ENCODE measurements at regions not wholly inside any gene's neighbourhood (a gene's known extent, or its start where the extent isn't known, plus 50 kb on each side); places are given as distances from the start of the nearest gene placed in this dataset.
"Not testable (repeated sequence)": the region's sequence is repeated elsewhere in the genome, so short reads cannot be mapped to it uniquely, and the experiment has no call there.

GRCh38 chr4:66554826-66555225 is 884.5 kb upstream of the EPHA5 start:
- Histone ChIP-seq H3K9ac (ENCODE audit: low read depth, low read length, poor library complexity, severe bottlenecking) (no peak overlapping the region), H3K79me2 (ENCODE audit: insufficient read depth, low read length) (no peaks in the 10 kb centered on the region), H3K4me3 (ENCODE audit: low read length, poor library complexity, severe bottlenecking) (no peak overlapping the region), H3K4me2 (ENCODE audit: low read depth, low read length, poor library complexity, severe bottlenecking) (no peak overlapping the region), H3K9me3 (ENCODE audit: insufficient read depth, low read depth, low read length) (no peaks in the 10 kb centered on the region), H4K20me1 (ENCODE audit: insufficient read depth, low read length, poor library complexity, severe bottlenecking) (no peaks in the 10 kb centered on the region), H2AFZ (ENCODE audit: low read length) (no peak overlapping the region), H3K4me1 (ENCODE audit: insufficient read depth, low read length, poor library complexity, severe bottlenecking) (peaks cover 5% of the 10 kb centered on the region), H3K27me3 (ENCODE audit: insufficient read depth, low read length, poor library complexity, severe bottlenecking) (no peaks in the 10 kb centered on the region), H3F3A (ENCODE audit: low read depth) (no peaks in the 10 kb centered on the region), H3K9me2 (replicated peaks; ENCODE audit: low read depth, low read length) (no peaks in the 10 kb centered on the region), H3K36me3 (ENCODE audit: insufficient read depth, low read length) (no peaks in the 10 kb centered on the region)
- no peak for TF ChIP-seq EZH2phosphoT487 (IDR thresholded peaks at IDR 0.05; ENCODE audit: borderline replicate concordance)
- TF ChIP-seq, protein P1, sequence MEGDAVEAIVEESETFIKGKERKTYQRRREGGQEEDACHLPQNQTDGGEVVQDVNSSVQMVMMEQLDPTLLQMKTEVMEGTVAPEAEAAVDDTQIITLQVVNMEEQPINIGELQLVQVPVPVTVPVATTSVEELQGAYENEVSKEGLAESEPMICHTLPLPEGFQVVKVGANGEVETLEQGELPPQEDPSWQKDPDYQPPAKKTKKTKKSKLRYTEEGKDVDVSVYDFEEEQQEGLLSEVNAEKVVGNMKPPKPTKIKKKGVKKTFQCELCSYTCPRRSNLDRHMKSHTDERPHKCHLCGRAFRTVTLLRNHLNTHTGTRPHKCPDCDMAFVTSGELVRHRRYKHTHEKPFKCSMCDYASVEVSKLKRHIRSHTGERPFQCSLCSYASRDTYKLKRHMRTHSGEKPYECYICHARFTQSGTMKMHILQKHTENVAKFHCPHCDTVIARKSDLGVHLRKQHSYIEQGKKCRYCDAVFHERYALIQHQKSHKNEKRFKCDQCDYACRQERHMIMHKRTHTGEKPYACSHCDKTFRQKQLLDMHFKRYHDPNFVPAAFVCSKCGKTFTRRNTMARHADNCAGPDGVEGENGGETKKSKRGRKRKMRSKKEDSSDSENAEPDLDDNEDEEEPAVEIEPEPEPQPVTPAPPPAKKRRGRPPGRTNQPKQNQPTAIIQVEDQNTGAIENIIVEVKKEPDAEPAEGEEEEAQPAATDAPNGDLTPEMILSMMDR (conservative IDR thresholded peaks at IDR 0.05; ENCODE audit: low read length): no peak

- H3K4me3 ChIP-seq (ENCODE audit: low read length, poor library complexity, severe bottlenecking); H3K36me3 ChIP-seq (ENCODE audit: insufficient read depth, low read length); H3K27me3 ChIP-seq (ENCODE audit: insufficient read depth, low read length, poor library complexity, severe bottlenecking): not testable (repeated sequence)
Measured at GRCh38 chr4:66545301-66545700, 875.0 kb upstream of the EPHA5 start.

GRCh38 chr4:66544281-66544680 is 874.0 kb upstream of the EPHA5 start:
- H3K4me3 ChIP-seq (ENCODE audit: low read length, poor library complexity, severe bottlenecking): no peak overlapping the region
- H3K9me3 ChIP-seq (ENCODE audit: insufficient read depth, low read depth, low read length): no peaks in the 10 kb centered on the region
- H2AFZ ChIP-seq (ENCODE audit: low read length): no peak overlapping the region
- no peaks in the 10 kb centered on the region for H3F3A ChIP-seq (ENCODE audit: low read depth)
- H3K4me1 ChIP-seq (ENCODE audit: insufficient read depth, low read length, poor library complexity, severe bottlenecking): no peaks in the 10 kb centered on the region
- TF ChIP-seq EZH2phosphoT487 (IDR thresholded peaks at IDR 0.05; ENCODE audit: borderline replicate concordance): no peak
- TF ChIP-seq, protein P1 (conservative IDR thresholded peaks at IDR 0.05; ENCODE audit: low read length): no peak
- no peaks in the 10 kb centered on the region for H3K36me3 ChIP-seq (ENCODE audit: insufficient read depth, low read length)
- no peaks in the 10 kb centered on the region for H3K9me2 ChIP-seq (replicated peaks; ENCODE audit: low read depth, low read length)
- H3K79me2 ChIP-seq (ENCODE audit: insufficient read depth, low read length): no peaks in the 10 kb centered on the region
- no peak overlapping the region for H3K9ac ChIP-seq (ENCODE audit: low read depth, low read length, poor library complexity, severe bottlenecking)
- no peaks in the 10 kb centered on the region for H3K27me3 ChIP-seq (ENCODE audit: insufficient read depth, low read length, poor library complexity, severe bottlenecking)
- H3K4me2 ChIP-seq (ENCODE audit: low read depth, low read length, poor library complexity, severe bottlenecking): no peak overlapping the region
- H4K20me1 ChIP-seq (ENCODE audit: insufficient read depth, low read length, poor library complexity, severe bottlenecking): no peaks in the 10 kb centered on the region

More at GRCh38 chr4:66545301-66545700, 875.0 kb upstream of the EPHA5 start:
- H3K9me3 ChIP-seq (ENCODE audit: insufficient read depth, low read depth, low read length); H4K20me1 ChIP-seq (ENCODE audit: insufficient read depth, low read length, poor library complexity, severe bottlenecking); H2AFZ ChIP-seq (ENCODE audit: low read length); H3K9ac ChIP-seq (ENCODE audit: low read depth, low read length, poor library complexity, severe bottlenecking); H3K9me2 ChIP-seq (replicated peaks; ENCODE audit: low read depth, low read length); H3K79me2 ChIP-seq (ENCODE audit: insufficient read depth, low read length); H3K4me2 ChIP-seq (ENCODE audit: low read depth, low read length, poor library complexity, severe bottlenecking); H3F3A ChIP-seq (ENCODE audit: low read depth); H3K4me1 ChIP-seq (ENCODE audit: insufficient read depth, low read length, poor library complexity, severe bottlenecking): not testable (repeated sequence)

GRCh38 chr4:66539745-66540144 is 869.5 kb upstream of the EPHA5 start:
- Histone ChIP-seq H3K9me2 (replicated peaks; ENCODE audit: low read depth, low read length) (no peaks in the 10 kb centered on the region), H3K4me2 (ENCODE audit: low read depth, low read length, poor library complexity, severe bottlenecking) (no peak overlapping the region), H3K4me1 (ENCODE audit: insufficient read depth, low read length, poor library complexity, severe bottlenecking) (no peaks in the 10 kb centered on the region), H3K4me3 (ENCODE audit: low read length, poor library complexity, severe bottlenecking) (no peak overlapping the region), H3F3A (ENCODE audit: low read depth) (no peaks in the 10 kb centered on the region), H3K36me3 (ENCODE audit: insufficient read depth, low read length) (no peaks in the 10 kb centered on the region), H3K9ac (ENCODE audit: low read depth, low read length, poor library complexity, severe bottlenecking) (no peak overlapping the region), H4K20me1 (ENCODE audit: insufficient read depth, low read length, poor library complexity, severe bottlenecking) (no peaks in the 10 kb centered on the region), H3K79me2 (ENCODE audit: insufficient read depth, low read length) (no peaks in the 10 kb centered on the region), H2AFZ (ENCODE audit: low read length) (no peak overlapping the region), H3K9me3 (ENCODE audit: insufficient read depth, low read depth, low read length) (no peaks in the 10 kb centered on the region), H3K27me3 (ENCODE audit: insufficient read depth, low read length, poor library complexity, severe bottlenecking) (no peaks in the 10 kb centered on the region)
- TF ChIP-seq, protein P1 (conservative IDR thresholded peaks at IDR 0.05; ENCODE audit: low read length): no peak
- TF ChIP-seq EZH2phosphoT487 (IDR thresholded peaks at IDR 0.05; ENCODE audit: borderline replicate concordance): no peak
